Uterus (tissue), 3 donors: ENCODE measurements at regions not wholly inside any gene's neighbourhood (a gene's known extent, or its start where the extent isn't known, plus 50 kb on each side); places are given as distances from the start of the nearest gene placed in this dataset.

Experiments
- DNase-seq, 2 donors: peaks; one replicate each; pipeline ENCODE4 v3.0.0-alpha.2; 2019 to 2020
- H3K27ac ChIP-seq, 2 donors: fragments of 200-600 bp; sonication (generic); 1 replicate in 1 of 2; 2 replicates in 1 of 2; pipeline ENCODE4 v1.5.1; 2016 to 2018
- H3K27me3 ChIP-seq, 2 donors: fragments of 200-600 bp; sonication (generic); one replicate each; pipeline ENCODE4 v1.5.1; 2018 to 2019; ENCODE audit warnings: control low read depth in 1 of 2
- H3K36me3 ChIP-seq, 2 donors: fragments of 200-600 bp; sonication (generic); one replicate each; pipeline ENCODE4 v1.5.1; 2019; ENCODE audit warnings: control low read depth in 1 of 2
- H3K4me1 ChIP-seq, 2 donors: fragments of 200-600 bp; sonication (generic); one replicate each; pipeline ENCODE4 v1.5.1; 2018 to 2019; ENCODE audit warnings: control low read depth in 1 of 2
- H3K4me3 ChIP-seq, 2 donors: fragments of 200-600 bp; sonication (generic); 1 replicate in 1 of 2; 2 replicates in 1 of 2; pipeline ENCODE4 v1.5.1; 2018 to 2019; ENCODE audit warnings: mild to moderate bottlenecking in 1 of 2
- H3K9me3 ChIP-seq, 2 donors: fragments of 200-600 bp; sonication (generic); one replicate each; pipeline ENCODE4 v1.5.1; 2019; ENCODE audit warnings: control low read depth in 1 of 2
- POLR2A ChIP-seq, 2 donors: fragments of 450-650 bp; IDR thresholded peaks; one replicate each; pipeline ENCODE4 v1.6.1; 2016; ENCODE audit warnings: antibody characterized with exemption in 2 of 2, mild to moderate bottlenecking in 1 of 2, moderate library complexity in 1 of 2
- intact Hi-C: fragments of 100-400 bp; cut with DNase I; formaldehyde crosslinking; loops from one replicate; pipeline ENCODE4 v1.15.1; 2023; ENCODE audit warnings: low total_unique reads
- TF ChIP-seq, protein P1 (sequence below), 4 experiments: fragments of 200-600 bp in 2 of 4; fragments of 450-650 bp in 2 of 4; sonication (generic) in 2 of 4; IDR thresholded peaks; one replicate each; pipeline ENCODE4 v1.5.1; 2016 to 2019; ENCODE audit warnings: antibody characterized with exemption in 4 of 4, mild to moderate bottlenecking in 2 of 4, moderate library complexity in 1 of 4
- donor health status: DM: yes; HTN: yes; CAD: no.

- H3K36me3 ChIP-seq, result no peaks in the 10 kb centered on the region
- H3K27me3 ChIP-seq, result no peaks in the 10 kb centered on the region
- H3K4me3 ChIP-seq, result no peak overlapping the region
- no peak for DNase-seq
- TF ChIP-seq, protein P1, sequence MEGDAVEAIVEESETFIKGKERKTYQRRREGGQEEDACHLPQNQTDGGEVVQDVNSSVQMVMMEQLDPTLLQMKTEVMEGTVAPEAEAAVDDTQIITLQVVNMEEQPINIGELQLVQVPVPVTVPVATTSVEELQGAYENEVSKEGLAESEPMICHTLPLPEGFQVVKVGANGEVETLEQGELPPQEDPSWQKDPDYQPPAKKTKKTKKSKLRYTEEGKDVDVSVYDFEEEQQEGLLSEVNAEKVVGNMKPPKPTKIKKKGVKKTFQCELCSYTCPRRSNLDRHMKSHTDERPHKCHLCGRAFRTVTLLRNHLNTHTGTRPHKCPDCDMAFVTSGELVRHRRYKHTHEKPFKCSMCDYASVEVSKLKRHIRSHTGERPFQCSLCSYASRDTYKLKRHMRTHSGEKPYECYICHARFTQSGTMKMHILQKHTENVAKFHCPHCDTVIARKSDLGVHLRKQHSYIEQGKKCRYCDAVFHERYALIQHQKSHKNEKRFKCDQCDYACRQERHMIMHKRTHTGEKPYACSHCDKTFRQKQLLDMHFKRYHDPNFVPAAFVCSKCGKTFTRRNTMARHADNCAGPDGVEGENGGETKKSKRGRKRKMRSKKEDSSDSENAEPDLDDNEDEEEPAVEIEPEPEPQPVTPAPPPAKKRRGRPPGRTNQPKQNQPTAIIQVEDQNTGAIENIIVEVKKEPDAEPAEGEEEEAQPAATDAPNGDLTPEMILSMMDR (IDR thresholded peaks at IDR 0.05), result no peak
- no peak for TF ChIP-seq POLR2A (IDR thresholded peaks at IDR 0.05)
- H3K9me3 ChIP-seq, result no peaks in the 10 kb centered on the region
- H3K4me1 ChIP-seq, result no peaks in the 10 kb centered on the region
- intact Hi-C loops, result no loop called here
- no peak overlapping the region for H3K27ac ChIP-seq
These were observed 393.5 kb upstream of the ARRDC4 start for GRCh38 chr15:97566961-97567360.

DNA sequence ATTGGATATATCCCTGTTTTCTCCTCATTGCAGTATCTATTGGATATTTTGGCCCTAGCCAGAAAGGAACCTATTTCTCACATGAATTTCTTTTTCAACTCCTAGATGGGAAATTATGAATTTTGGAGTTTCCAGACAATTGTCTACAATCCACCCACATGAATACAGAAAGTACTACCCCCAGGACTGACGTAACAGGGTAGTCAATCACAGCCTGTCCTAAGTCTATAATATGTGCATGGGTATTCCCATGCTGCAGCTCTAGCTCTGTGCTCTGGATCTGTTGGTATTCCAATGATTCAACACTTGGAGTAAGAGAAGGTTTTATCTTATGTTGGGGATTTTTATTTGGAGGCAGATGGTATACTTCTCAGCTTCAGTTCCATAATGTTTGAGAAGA lies 393.1 kb upstream of the ARRDC4 start:
- intact Hi-C loops, result no loop called here
- Histone ChIP-seq H3K27me3 (no peaks in the 10 kb centered on the region), H3K36me3 (no peaks in the 10 kb centered on the region), H3K9me3 (no peaks in the 10 kb centered on the region), H3K4me3 (no peak overlapping the region), H3K4me1 (no peaks in the 10 kb centered on the region), H3K27ac (no peak overlapping the region)
- no peak for DNase-seq
- TF ChIP-seq, protein P1 (IDR thresholded peaks at IDR 0.05), result no peak
- no peak for TF ChIP-seq POLR2A (IDR thresholded peaks at IDR 0.05)

DNA sequence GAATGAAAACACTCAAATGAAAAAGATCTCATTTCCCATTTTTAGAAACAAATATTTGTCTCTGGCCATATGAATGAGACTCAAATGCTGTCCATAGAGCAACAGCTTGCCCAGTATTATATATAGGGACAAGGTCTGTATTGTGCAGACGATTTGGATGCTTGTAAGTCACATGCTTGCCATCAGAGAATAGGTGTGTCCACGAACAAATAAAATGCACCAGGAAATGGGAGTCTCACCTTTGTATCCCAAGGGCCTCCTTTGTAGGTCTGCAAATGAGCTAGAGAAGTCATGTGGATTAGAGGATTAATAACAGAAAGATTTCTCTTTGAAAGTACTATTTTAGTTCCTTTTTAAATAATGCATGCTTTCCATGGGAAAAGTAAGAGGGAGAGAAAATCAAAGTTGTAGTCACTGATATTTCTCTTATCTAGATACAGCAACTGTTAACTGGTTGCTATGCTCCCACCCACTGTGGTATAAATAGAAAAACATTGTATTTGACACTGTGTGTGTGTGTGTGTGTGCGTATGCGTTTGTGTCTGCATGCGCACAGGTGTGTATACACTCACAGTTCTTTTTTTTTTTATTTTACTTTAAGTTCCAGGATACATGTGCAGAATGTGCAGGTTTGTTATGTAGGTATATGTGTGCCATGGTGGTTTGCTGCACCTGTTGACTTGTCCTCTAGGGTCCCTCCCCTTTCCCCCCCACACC lies 383.4 kb upstream of the ARRDC4 start:
- intact Hi-C loops, result no loop called here
- H3K27me3 ChIP-seq, result no peaks in the 10 kb centered on the region
- H3K4me3 ChIP-seq, result no peak overlapping the region
- DNase-seq, result no peak
- no peaks in the 10 kb centered on the region for H3K4me1 ChIP-seq
- no peaks in the 10 kb centered on the region for H3K36me3 ChIP-seq
- H3K27ac ChIP-seq, result no peak overlapping the region
- no peaks in the 10 kb centered on the region for H3K9me3 ChIP-seq
- TF ChIP-seq, protein P1 (IDR thresholded peaks at IDR 0.05), result no peak
- TF ChIP-seq POLR2A (IDR thresholded peaks at IDR 0.05), result no peak

GRCh38 chr15:97585408-97585807 lies 375.1 kb upstream of the ARRDC4 start:
- intact Hi-C loops, result no loop called here
- no peaks in the 10 kb centered on the region for H3K36me3 ChIP-seq
- no peak for TF ChIP-seq POLR2A (IDR thresholded peaks at IDR 0.05)
- TF ChIP-seq, protein P1 (IDR thresholded peaks at IDR 0.05), result no peak
- H3K4me1 ChIP-seq, result no peaks in the 10 kb centered on the region
- no peaks in the 10 kb centered on the region for H3K9me3 ChIP-seq
- H3K27me3 ChIP-seq, result no peaks in the 10 kb centered on the region
- no peak overlapping the region for H3K27ac ChIP-seq
- no peak for DNase-seq
- H3K4me3 ChIP-seq, result no peak overlapping the region

- H3K27ac ChIP-seq, result no peak overlapping the region
- TF ChIP-seq, protein P1 (IDR thresholded peaks at IDR 0.05), result no peak
- TF ChIP-seq POLR2A (IDR thresholded peaks at IDR 0.05), result no peak
- intact Hi-C loops, result loop anchor here (10.0 kb wide), 1 partner anchor 58 kb away; no protein-coding TSS in a partner anchor
- H3K9me3 ChIP-seq, result no peaks in the 10 kb centered on the region
- no peaks in the 10 kb centered on the region for H3K4me1 ChIP-seq
- no peaks in the 10 kb centered on the region for H3K27me3 ChIP-seq
- no peak overlapping the region for H3K4me3 ChIP-seq
- H3K36me3 ChIP-seq, result no peaks in the 10 kb centered on the region
- no peak for DNase-seq
These were observed 367.7 kb upstream of the ARRDC4 start for GRCh38 chr15:97592778-97593177.
